ENCODE measurements at regions not wholly inside any gene's neighbourhood (a gene's known extent, or its start where the extent isn't known, plus 50 kb on each side); places are given as distances from the start of the nearest gene placed in this dataset.

GRCh38 chr21:38984982-38985567 is 179.3 kb downstream of the ETS2 start (continued):
- TF ChIP-seq HIC1 (tag by site-specific recombination; IDR thresholded peaks at IDR 0.05) (no peak), ZSCAN18 (tag by site-specific recombination; IDR thresholded peaks at IDR 0.05) (no peak), BCL6B (tag by site-specific recombination; IDR thresholded peaks at IDR 0.05) (peak; percentile 95), ATF2 (tag by site-specific recombination; IDR thresholded peaks at IDR 0.05; ENCODE audit: low read depth) (no peak), ZNF624 (tag by site-specific recombination; IDR thresholded peaks at IDR 0.05) (no peak), ZNF843 (tag by site-specific recombination; IDR thresholded peaks at IDR 0.05) (peak; percentile 92), ZNF404 (tag by site-specific recombination; IDR thresholded peaks at IDR 0.05) (no peak), ZBTB21 (tag by site-specific recombination; IDR thresholded peaks at IDR 0.05) (peak; percentile 74), SP7 (tag by site-specific recombination; IDR thresholded peaks at IDR 0.05) (peak; percentile 90), ZNF311 (tag by site-specific recombination; IDR thresholded peaks at IDR 0.05; ENCODE audit: borderline replicate concordance) (no peak), ZNF560 (tag by site-specific recombination; IDR thresholded peaks at IDR 0.05; ENCODE audit: borderline replicate concordance) (no peak), ZNF600 (tag by site-specific recombination; IDR thresholded peaks at IDR 0.05) (no peak), SCRT2 (tag by site-specific recombination; IDR thresholded peaks at IDR 0.05) (no peak), ZNF48 (tag by site-specific recombination; IDR thresholded peaks at IDR 0.05) (no peak), ZNF830 (tag by site-specific recombination; IDR thresholded peaks at IDR 0.05; ENCODE audit: low read depth) (no peak), PATZ1 (tag by site-specific recombination; IDR thresholded peaks at IDR 0.05) (peak; percentile 82), ZNF350 (tag by site-specific recombination; IDR thresholded peaks at IDR 0.05) (no peak), ZNF449 (tag by site-specific recombination; IDR thresholded peaks at IDR 0.05) (no peak), ZSCAN30 (tag by site-specific recombination; IDR thresholded peaks at IDR 0.05) (peak; percentile 52; the same call in 1 of the 2 replicates), PRDM6 (tag by site-specific recombination; IDR thresholded peaks at IDR 0.05) (peak; percentile 85), SP2 (tag by site-specific recombination; IDR thresholded peaks at IDR 0.05) (no peak), ZNF501 (tag by site-specific recombination; IDR thresholded peaks at IDR 0.05) (no peak), ZBTB10 (tag by site-specific recombination; IDR thresholded peaks at IDR 0.05) (0 out of 2 replicates have a peak, but pooled peaks have one; percentile 35), ZNF394 (tag by site-specific recombination; IDR thresholded peaks at IDR 0.05; ENCODE audit: borderline replicate concordance) (no peak), ZSCAN16 (tag by site-specific recombination; IDR thresholded peaks at IDR 0.05) (no peak)
